HG02885 (cell line): ENCODE measurements at regions not wholly inside any gene's neighbourhood (a gene's known extent, or its start where the extent isn't known, plus 50 kb on each side); places are given as distances from the start of the nearest gene placed in this dataset.
A peak's percentile ranks its signal among the peaks of the same experiment; 100 is the strongest.

Source experiments
- ATAC-seq: cut with Tn5 transposase; IDR thresholded peaks from one replicate; pipeline ENCODE4 v1.9.1; 2021; ENCODE audit warnings: mild to moderate bottlenecking; ENCODE audit not compliant: unreplicated experiment, poor library complexity

DNA sequence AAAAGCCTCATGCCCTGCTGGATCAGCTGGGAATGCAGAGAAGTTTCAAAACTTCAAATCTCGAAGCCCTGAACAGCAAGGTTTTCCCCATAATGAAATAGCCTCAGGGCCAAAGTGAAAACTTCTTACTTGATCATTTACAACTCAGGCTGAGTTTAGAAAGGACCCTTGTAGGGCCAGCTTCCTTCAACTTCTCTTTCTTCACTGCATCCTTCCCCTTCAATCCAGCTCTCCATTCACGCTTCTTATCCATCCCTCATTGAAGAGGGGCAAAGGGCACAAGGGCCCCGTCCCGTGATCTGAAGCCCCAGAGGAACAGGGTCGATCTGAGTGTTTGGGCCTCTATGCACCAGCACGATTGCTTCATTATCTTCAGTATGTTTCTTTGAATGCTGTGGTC lies 392.2 kb upstream of the CELF2 start:
- ATAC-seq, result no peak

DNA sequence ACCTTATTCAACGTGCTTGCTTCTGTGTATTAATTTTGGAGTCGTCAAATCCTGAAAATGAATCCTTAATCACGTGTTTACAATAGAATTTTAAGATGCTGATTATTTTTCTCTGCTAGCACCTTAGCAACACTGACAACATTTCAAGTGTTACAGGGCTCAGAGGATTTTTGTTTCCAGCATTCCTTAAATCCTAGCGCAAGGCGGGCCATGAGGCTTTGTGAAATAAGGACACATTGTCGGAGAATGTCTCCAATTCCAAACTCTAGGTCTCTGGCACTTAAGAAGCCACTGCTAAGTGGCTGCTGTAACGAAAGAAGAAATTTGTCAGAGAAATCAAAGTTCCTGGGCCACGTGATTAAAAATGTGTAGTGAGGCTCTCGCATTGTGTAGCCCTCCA lies 390.9 kb upstream of the CELF2 start:
- no peak for ATAC-seq

- no peak for ATAC-seq
Observed at GRCh38 chr10:10627414-10627813, 390.3 kb upstream of the CELF2 start.

DNA sequence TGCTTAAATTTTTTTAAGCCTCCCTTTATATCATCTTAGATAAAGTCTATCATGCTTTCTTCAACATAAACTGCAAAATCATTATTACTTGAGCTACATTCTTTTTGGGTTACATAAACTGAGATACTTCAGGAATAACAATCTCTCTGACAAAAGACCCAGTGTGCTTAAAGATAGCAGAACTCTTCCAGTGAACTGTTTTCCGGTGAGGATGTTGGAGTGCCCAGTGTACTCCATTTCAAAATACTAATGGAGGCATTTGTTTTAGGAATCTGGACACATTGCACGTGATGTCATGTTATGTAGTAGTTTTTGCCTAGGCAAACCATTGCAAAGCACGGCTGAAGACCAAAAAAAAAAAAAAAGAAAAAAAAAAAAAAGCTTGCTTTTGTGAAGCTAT lies 388.2 kb upstream of the CELF2 start:
- ATAC-seq, result no peak

DNA sequence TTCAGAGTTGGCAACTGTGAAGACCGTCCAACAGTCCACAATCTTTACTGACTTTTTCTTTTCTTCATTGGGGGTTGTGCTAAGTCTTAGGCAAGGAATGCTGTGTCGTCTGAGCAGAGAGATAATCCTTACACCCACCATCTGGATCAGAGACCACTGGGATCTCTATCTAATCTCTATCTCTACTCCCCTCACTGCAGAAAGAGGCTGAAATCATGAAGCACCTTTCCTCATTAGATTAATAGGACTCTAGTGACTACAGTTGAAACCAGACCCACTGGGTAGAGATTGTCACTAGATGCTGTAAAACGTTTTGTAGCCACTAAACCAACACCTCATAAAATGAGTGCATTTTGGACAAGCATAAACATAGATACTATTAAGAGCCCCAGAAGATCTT lies 387.4 kb upstream of the CELF2 start:
- no peak for ATAC-seq

DNA sequence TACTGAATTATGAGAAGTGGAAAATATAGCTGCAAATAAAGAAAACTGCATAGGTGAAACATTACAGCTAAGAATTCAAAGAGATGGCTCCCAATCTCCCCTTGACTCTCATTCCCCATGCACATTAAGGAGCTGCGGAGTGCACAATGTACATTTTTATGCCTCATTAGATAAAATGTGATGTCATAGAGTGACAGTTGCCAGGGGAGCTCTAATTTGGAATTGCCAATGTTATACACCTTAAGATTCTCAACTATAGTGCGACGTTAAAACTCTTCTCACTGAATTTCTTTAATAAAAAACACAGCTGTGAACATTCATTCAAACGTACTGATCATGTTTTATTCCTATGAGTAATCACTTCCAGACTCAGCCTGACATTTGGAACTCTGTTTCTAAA lies 386.9 kb upstream of the CELF2 start:
- no peak for ATAC-seq

- no peak for ATAC-seq
Observed at GRCh38 chr10:10642189-10642588, 375.5 kb upstream of the CELF2 start.

GRCh38 chr10:10642751-10643150 lies 374.9 kb upstream of the CELF2 start:
- no peak for ATAC-seq

- no peak for ATAC-seq
Observed at GRCh38 chr10:10644008-10644646, 373.5 kb upstream of the CELF2 start.

- no peak for ATAC-seq
Observed at GRCh38 chr10:10644676-10645385, 372.8 kb upstream of the CELF2 start.

DNA sequence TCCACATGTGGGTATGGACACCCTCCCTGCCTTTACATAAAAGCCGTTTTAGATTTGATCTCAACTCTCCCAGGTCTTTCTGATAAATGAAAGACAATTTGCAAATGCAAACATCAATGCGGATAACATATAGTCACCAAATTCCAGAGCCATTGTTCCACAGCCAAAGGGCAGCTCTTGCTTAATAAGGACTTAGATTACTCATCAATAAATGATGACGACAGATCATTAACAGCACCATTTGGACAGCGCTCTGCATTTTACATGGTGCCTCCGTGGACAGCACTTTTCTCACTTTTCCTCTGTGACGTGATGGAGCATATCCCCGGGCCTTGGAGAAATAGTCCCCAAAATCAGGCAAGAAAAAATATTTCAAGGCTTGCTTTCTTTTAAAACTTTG lies 370.3 kb upstream of the CELF2 start:
- no peak for ATAC-seq

- no peak for ATAC-seq
Observed at GRCh38 chr10:10657139-10657760, 360.4 kb upstream of the CELF2 start.

- no peak for ATAC-seq
Observed at GRCh38 chr10:10658172-10658785, 359.4 kb upstream of the CELF2 start.

DNA sequence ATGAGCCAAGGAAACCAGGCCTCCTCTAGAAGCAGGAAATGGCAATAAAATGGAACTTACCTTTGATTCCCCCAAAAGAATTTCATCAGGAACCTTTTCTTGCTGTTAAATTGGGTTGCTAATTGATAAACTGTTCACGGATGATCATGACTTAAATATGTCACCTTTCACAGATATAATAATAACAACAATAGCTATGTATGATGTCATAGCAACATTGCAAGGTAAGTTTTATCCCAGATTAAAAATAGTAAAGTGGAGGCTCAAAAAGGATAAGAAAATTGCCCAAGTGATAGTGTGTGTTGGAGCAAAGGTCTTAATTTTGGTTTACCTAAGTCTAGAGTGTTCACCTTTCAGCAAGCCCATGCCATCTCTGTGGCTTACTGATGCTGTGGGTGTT lies 357.6 kb upstream of the CELF2 start:
- ATAC-seq, result no peak

GRCh38 chr10:10661176-10661575 lies 356.5 kb upstream of the CELF2 start:
- ATAC-seq, result no peak

- no peak for ATAC-seq
Observed at GRCh38 chr10:10662716-10663408, 354.8 kb upstream of the CELF2 start.

DNA sequence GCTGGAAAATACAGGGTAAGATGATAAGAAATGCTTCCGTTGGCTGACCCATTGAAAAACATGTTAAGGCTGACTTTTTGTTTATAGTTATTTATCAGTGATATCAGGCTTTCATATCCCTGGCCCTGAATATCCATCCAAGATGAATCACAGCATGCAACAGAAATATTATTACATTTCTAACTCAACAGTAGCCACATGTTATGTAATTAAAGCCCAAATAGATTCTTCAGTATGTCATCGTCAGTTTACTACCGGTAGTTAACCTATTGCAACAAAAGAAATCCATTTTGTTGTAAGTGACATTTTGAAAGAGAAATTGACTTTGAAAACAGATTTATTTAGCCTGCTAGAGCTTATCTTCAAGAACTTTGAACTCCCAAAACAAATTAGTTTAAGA lies 354.1 kb upstream of the CELF2 start:
- no peak for ATAC-seq

- ATAC-seq, result no peak
Observed at GRCh38 chr10:10665750-10666149, 351.9 kb upstream of the CELF2 start.

DNA sequence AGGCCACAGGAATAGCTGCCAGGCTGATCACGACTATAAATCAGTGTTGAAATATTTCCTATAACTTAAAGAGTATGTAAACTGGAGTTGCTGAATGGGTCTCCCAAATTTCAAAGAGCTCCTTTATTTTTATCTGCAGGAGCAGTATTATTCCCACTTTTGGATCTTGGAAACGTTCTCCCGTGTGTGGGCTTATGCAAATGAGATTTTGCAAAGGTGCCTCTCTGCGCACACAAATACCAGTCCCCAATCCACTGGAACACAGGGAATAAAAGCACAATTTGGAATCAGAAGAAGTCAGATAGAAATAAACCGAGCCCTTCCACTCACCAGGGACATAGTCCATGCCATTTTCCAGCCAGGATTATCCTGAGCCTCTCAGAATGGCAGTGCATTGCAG lies 350.2 kb upstream of the CELF2 start:
- ATAC-seq, result no peak

GRCh38 chr10:10676972-10677371 lies 340.7 kb upstream of the CELF2 start:
- no peak for ATAC-seq

DNA sequence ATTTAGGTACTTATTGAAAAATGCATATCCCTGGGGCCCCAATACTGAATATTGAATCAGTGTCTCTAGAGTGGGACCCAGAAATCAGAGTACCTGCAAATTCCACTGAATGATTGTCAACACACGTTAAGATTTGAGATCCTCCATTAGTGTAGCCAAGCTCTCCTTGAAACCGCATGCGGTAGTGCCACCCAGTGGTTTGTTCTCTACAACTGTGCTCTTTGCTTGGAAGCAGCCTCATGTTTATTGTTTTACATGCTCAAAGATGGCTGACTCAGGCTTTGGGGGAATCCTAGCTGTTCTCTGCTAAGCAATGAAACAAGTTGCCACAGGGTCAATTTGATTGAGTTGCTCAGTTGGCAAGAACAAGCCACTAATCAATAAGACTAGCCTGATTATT lies 340.2 kb upstream of the CELF2 start:
- peak; percentile 79 for ATAC-seq
